ENCODE measurements at regions not wholly inside any gene's neighbourhood (a gene's known extent, or its start where the extent isn't known, plus 50 kb on each side); places are given as distances from the start of the nearest gene placed in this dataset.

DNA sequence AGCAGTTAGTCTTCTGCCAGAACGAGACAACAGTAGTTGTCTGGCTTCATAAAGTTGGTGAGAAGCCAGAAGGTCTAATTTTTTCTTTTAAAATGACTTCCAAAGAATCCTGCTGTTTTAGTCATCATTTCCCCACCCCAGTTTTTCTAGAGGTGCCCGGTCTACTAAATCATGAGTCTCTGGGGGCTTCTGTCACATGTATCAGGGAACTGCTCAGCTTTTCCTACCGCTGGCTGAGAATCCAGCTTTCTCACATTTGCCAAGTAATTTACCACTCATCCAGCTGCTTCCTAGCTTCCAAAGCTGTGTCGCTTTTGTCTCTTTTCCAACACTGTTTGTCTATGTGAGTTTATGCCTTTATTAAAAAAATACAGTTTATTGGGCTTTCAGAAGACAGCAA lies 183.3 kb downstream of the NSUN3 start:
- H3K27me3 ChIP-seq (ENCODE audit: control insufficient read depth in 2 of 2, insufficient read depth in 2 of 2, low read length in 2 of 2), result no peaks in the 10 kb centered on the region
- no peak overlapping the region for H3K27ac ChIP-seq (ENCODE audit: extremely low read depth, low read depth, low read length)
- no peaks in the 10 kb centered on the region for H3K9me3 ChIP-seq (replicated peaks; ENCODE audit: control insufficient read depth, insufficient read depth, low read depth, low read length)
- no peaks in the 10 kb centered on the region for H4K20me1 ChIP-seq (replicated peaks; ENCODE audit: control insufficient read depth, insufficient read depth, low read length)
- POLR2A ChIA-PET, result no interaction called here
- 4% methylated on average over 3 of the region's 4 CpGs for WGBS (ENCODE audit: insufficient coverage, low coverage, missing lambda C conversion rate)
- FAIRE-seq (no peak), DNase-seq (ENCODE audit: extremely low read depth in 1 of 4, low spot score in 3 of 4) (no peak), ATAC-seq (no peak)
- no peak overlapping the region for H3K4me3 ChIP-seq
- no peak overlapping the region for H3K4me2 ChIP-seq (ENCODE audit: insufficient read depth, low read length)
- no peaks in the 10 kb centered on the region for H3K4me1 ChIP-seq (replicated peaks in 1 of 2; ENCODE audit: control insufficient read depth in 2 of 2, insufficient read depth in 2 of 2, low read length in 2 of 2)
- no peak overlapping the region for H3K9ac ChIP-seq (ENCODE audit: insufficient read depth in 1 of 2, low read depth in 2 of 2, low read length in 2 of 2)
- CTCF ChIA-PET (ENCODE audit: low intra/inter-chr PET ratio), result no interaction called here
- H2AFZ ChIP-seq (ENCODE audit: low read depth, low read length), result no peak overlapping the region
- H3K9me1 ChIP-seq (ENCODE audit: control insufficient read depth, insufficient read depth, low read length), result no peaks in the 10 kb centered on the region
- no peaks in the 10 kb centered on the region for H3K36me3 ChIP-seq (ENCODE audit: control insufficient read depth, insufficient read depth, low read length)
- intact Hi-C loops (cut with micrococcal nuclease), result no loop called here
- no TSS peak for BruUV-seq (replicated peaks)
- in situ Hi-C loops (cut with MboI), result no loop called here
- no peaks in the 10 kb centered on the region for H3K79me2 ChIP-seq (ENCODE audit: control insufficient read depth, insufficient read depth, low read length)
- TF ChIP-seq CAMTA2 (CRISPR knock-in tag; conservative IDR thresholded peaks at IDR 0.05) (no peak), HNRNPUL1 (IDR thresholded peaks at IDR 0.05; ENCODE audit: low read length) (no peak), KLF10 (CRISPR knock-in tag; IDR thresholded peaks at IDR 0.05) (no peak), SIN3B (IDR thresholded peaks at IDR 0.05; ENCODE audit: low read depth) (no peak), ZNF212 (CRISPR knock-in tag; IDR thresholded peaks at IDR 0.05) (no peak), SMAD4 (CRISPR knock-in tag; conservative IDR thresholded peaks at IDR 0.05) (no peak), KAT8 (IDR thresholded peaks at IDR 0.05; ENCODE audit: low read depth) (no peak), CHD1 (IDR thresholded peaks at IDR 0.05; ENCODE audit: low read length) (no peak), ZNF224 (CRISPR knock-in tag; IDR thresholded peaks at IDR 0.05) (no peak), ZKSCAN3 (CRISPR knock-in tag; IDR thresholded peaks at IDR 0.05) (no peak), GTF2A2 (tag; IDR thresholded peaks at IDR 0.05) (no peak), ZNF324 (CRISPR knock-in tag; IDR thresholded peaks at IDR 0.05) (no peak), MIER1 (IDR thresholded peaks at IDR 0.05; ENCODE audit: low read depth) (no peak)
- TF ChIP-seq, protein P1, sequence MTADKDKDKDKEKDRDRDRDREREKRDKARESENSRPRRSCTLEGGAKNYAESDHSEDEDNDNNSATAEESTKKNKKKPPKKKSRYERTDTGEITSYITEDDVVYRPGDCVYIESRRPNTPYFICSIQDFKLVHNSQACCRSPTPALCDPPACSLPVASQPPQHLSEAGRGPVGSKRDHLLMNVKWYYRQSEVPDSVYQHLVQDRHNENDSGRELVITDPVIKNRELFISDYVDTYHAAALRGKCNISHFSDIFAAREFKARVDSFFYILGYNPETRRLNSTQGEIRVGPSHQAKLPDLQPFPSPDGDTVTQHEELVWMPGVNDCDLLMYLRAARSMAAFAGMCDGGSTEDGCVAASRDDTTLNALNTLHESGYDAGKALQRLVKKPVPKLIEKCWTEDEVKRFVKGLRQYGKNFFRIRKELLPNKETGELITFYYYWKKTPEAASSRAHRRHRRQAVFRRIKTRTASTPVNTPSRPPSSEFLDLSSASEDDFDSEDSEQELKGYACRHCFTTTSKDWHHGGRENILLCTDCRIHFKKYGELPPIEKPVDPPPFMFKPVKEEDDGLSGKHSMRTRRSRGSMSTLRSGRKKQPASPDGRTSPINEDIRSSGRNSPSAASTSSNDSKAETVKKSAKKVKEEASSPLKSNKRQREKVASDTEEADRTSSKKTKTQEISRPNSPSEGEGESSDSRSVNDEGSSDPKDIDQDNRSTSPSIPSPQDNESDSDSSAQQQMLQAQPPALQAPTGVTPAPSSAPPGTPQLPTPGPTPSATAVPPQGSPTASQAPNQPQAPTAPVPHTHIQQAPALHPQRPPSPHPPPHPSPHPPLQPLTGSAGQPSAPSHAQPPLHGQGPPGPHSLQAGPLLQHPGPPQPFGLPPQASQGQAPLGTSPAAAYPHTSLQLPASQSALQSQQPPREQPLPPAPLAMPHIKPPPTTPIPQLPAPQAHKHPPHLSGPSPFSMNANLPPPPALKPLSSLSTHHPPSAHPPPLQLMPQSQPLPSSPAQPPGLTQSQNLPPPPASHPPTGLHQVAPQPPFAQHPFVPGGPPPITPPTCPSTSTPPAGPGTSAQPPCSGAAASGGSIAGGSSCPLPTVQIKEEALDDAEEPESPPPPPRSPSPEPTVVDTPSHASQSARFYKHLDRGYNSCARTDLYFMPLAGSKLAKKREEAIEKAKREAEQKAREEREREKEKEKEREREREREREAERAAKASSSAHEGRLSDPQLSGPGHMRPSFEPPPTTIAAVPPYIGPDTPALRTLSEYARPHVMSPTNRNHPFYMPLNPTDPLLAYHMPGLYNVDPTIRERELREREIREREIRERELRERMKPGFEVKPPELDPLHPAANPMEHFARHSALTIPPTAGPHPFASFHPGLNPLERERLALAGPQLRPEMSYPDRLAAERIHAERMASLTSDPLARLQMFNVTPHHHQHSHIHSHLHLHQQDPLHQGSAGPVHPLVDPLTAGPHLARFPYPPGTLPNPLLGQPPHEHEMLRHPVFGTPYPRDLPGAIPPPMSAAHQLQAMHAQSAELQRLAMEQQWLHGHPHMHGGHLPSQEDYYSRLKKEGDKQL (CRISPR knock-in tag; IDR thresholded peaks at IDR 0.05; ENCODE audit: borderline replicate concordance), result no peak
- TF ChIP-seq, protein P2, sequence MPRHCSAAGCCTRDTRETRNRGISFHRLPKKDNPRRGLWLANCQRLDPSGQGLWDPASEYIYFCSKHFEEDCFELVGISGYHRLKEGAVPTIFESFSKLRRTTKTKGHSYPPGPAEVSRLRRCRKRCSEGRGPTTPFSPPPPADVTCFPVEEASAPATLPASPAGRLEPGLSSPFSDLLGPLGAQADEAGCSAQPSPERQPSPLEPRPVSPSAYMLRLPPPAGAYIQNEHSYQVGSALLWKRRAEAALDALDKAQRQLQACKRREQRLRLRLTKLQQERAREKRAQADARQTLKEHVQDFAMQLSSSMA (CRISPR knock-in tag; IDR thresholded peaks at IDR 0.05), result no peak
- TF ChIP-seq, protein P3, sequence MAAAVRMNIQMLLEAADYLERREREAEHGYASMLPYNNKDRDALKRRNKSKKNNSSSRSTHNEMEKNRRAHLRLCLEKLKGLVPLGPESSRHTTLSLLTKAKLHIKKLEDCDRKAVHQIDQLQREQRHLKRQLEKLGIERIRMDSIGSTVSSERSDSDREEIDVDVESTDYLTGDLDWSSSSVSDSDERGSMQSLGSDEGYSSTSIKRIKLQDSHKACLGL (CRISPR knock-in tag; IDR thresholded peaks at IDR 0.05; ENCODE audit: borderline replicate concordance, poor library complexity, severe bottlenecking), result no peak
- TF ChIP-seq, protein P4, sequence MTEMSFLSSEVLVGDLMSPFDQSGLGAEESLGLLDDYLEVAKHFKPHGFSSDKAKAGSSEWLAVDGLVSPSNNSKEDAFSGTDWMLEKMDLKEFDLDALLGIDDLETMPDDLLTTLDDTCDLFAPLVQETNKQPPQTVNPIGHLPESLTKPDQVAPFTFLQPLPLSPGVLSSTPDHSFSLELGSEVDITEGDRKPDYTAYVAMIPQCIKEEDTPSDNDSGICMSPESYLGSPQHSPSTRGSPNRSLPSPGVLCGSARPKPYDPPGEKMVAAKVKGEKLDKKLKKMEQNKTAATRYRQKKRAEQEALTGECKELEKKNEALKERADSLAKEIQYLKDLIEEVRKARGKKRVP (CRISPR knock-in tag; IDR thresholded peaks at IDR 0.05), result no peak

All from K562 (cell line).